GM21786 (cell line): ENCODE measurements at regions not wholly inside any gene's neighbourhood (a gene's known extent, or its start where the extent isn't known, plus 50 kb on each side); places are given as distances from the start of the nearest gene placed in this dataset.
"Not testable (repeated sequence)": the region's sequence is repeated elsewhere in the genome, so short reads cannot be mapped to it uniquely, and the experiment has no call there.

Source experiments
- ATAC-seq: cut with Tn5 transposase; IDR thresholded peaks from one replicate; pipeline ENCODE4 v1.9.1; 2021; ENCODE audit not compliant: unreplicated experiment

GRCh38 chr3:187795207-187795960 lies 50.1 kb upstream of the BCL6 start:
- no peak for ATAC-seq

GRCh38 chr3:187798126-187798525 lies 52.9 kb upstream of the BCL6 start:
- ATAC-seq: no peak

GRCh38 chr3:187798531-187799530 lies 53.6 kb upstream of the BCL6 start:
- no peak for ATAC-seq

GRCh38 chr3:187799942-187800641 lies 54.8 kb upstream of the BCL6 start:
- ATAC-seq: peak; percentile 46

GRCh38 chr3:187801152-187801551 lies 55.9 kb upstream of the BCL6 start:
- ATAC-seq: no peak

GRCh38 chr3:187802203-187802927 lies 57.1 kb upstream of the BCL6 start:
- no peak for ATAC-seq

- ATAC-seq: peak; percentile 86
These were observed 57.6 kb upstream of the BCL6 start for GRCh38 chr3:187802928-187803259.

GRCh38 chr3:187804120-187804744 lies 59.0 kb upstream of the BCL6 start:
- ATAC-seq: no peak

- no peak for ATAC-seq
These were observed 59.5 kb upstream of the BCL6 start for GRCh38 chr3:187804745-187805121.

- ATAC-seq: no peak
These were observed 60.5 kb upstream of the BCL6 start for GRCh38 chr3:187805774-187806173.

GRCh38 chr3:187807086-187807862 lies 62.0 kb upstream of the BCL6 start:
- no peak for ATAC-seq

GRCh38 chr3:187808527-187808895 lies 63.2 kb upstream of the BCL6 start:
- ATAC-seq: no peak

GRCh38 chr3:187809612-187809991 lies 64.3 kb upstream of the BCL6 start:
- no peak for ATAC-seq

GRCh38 chr3:187810021-187810446 lies 64.8 kb upstream of the BCL6 start:
- ATAC-seq: no peak

GRCh38 chr3:187811585-187812250 lies 66.5 kb upstream of the BCL6 start:
- no peak for ATAC-seq

- ATAC-seq: no peak
These were observed 67.2 kb upstream of the BCL6 start for GRCh38 chr3:187812496-187812895.

- no peak for ATAC-seq
These were observed 67.9 kb upstream of the BCL6 start for GRCh38 chr3:187813198-187813597.

GRCh38 chr3:187817766-187818165 lies 72.5 kb upstream of the BCL6 start:
- ATAC-seq: not testable (repeated sequence)
